T-helper 17 cell (primary cell): ENCODE measurements at regions not wholly inside any gene's neighbourhood (a gene's known extent, or its start where the extent isn't known, plus 50 kb on each side); places are given as distances from the start of the nearest gene placed in this dataset.

ENCODE experiments used
- ATAC-seq: fragments of 150-1000 bp; cut with Tn5 transposase; 2 replicates; pipeline ENCODE4 v1.10.0; 2021; ENCODE audit warnings: mild to moderate bottlenecking, moderate library complexity
- DNase-seq, 3 donors: peaks; one replicate each; pipeline versions ENCODE4 v3.0.0 to v3.0.0-alpha.2; 2020 to 2021
- H3K9me3 ChIP-seq: one replicate; pipeline ENCODE4 v1.7.0; 2013; ENCODE audit warnings: low read length, mild to moderate bottlenecking; ENCODE audit not compliant: control insufficient read depth, poor library complexity, severe bottlenecking
- H3K27ac Mint-ChIP-seq: one replicate; pipeline ENCODE4 v1.8.0; 2022; ENCODE audit warnings: mild to moderate bottlenecking, moderate library complexity, mixed read lengths
- H3K27me3 Mint-ChIP-seq: one replicate; pipeline ENCODE4 v1.8.0; 2022; ENCODE audit warnings: mixed read lengths
- H3K36me3 Mint-ChIP-seq: one replicate; pipeline ENCODE4 v1.8.0; 2022; ENCODE audit warnings: low read depth, mixed read lengths
- H3K4me1 Mint-ChIP-seq: one replicate; pipeline ENCODE4 v1.8.0; 2022; ENCODE audit warnings: mild to moderate bottlenecking, mixed read lengths
- H3K4me3 Mint-ChIP-seq: one replicate; pipeline ENCODE4 v1.8.0; 2022; ENCODE audit warnings: mild to moderate bottlenecking, moderate library complexity, mixed read lengths

- peaks cover 36% of the 10 kb centered on the region for H3K27me3 Mint-ChIP-seq
- H3K27ac Mint-ChIP-seq = peak overlapping the region; percentile 87
- no peaks in the 10 kb centered on the region for H3K9me3 ChIP-seq
- H3K36me3 Mint-ChIP-seq = peaks cover 3% of the 10 kb centered on the region
- peaks cover 13% of the 10 kb centered on the region for H3K4me1 Mint-ChIP-seq
- H3K4me3 Mint-ChIP-seq = peak overlapping the region; percentile 93
- ATAC-seq = peak; percentile 100
- peak; percentile 84 to 91 (median 86) for DNase-seq
Observed at GRCh38 chr11:45339729-45340519, 53.8 kb upstream of the SYT13 start.

GRCh38 chr11:45337583-45338360 is 51.6 kb upstream of the SYT13 start:
- no peak overlapping the region for H3K27ac Mint-ChIP-seq
- no peak for ATAC-seq
- H3K36me3 Mint-ChIP-seq = peaks cover 3% of the 10 kb centered on the region
- DNase-seq = no peak
- H3K27me3 Mint-ChIP-seq = peaks cover 31% of the 10 kb centered on the region
- no peak overlapping the region for H3K4me3 Mint-ChIP-seq
- no peaks in the 10 kb centered on the region for H3K9me3 ChIP-seq
- H3K4me1 Mint-ChIP-seq = peaks cover 13% of the 10 kb centered on the region

GRCh38 chr11:45336136-45336535 is 50.0 kb upstream of the SYT13 start:
- ATAC-seq (no peak), DNase-seq (no peak)
- Mint-ChIP-seq H3K4me3 (no peak overlapping the region), H3K27me3 (peaks cover 36% of the 10 kb centered on the region), H3K4me1 (peaks cover 18% of the 10 kb centered on the region), H3K27ac (no peak overlapping the region), H3K36me3 (peaks cover 3% of the 10 kb centered on the region)
- H3K9me3 ChIP-seq = no peaks in the 10 kb centered on the region
